ENCODE measurements at regions not wholly inside any gene's neighbourhood (a gene's known extent, or its start where the extent isn't known, plus 50 kb on each side); places are given as distances from the start of the nearest gene placed in this dataset.

DNA sequence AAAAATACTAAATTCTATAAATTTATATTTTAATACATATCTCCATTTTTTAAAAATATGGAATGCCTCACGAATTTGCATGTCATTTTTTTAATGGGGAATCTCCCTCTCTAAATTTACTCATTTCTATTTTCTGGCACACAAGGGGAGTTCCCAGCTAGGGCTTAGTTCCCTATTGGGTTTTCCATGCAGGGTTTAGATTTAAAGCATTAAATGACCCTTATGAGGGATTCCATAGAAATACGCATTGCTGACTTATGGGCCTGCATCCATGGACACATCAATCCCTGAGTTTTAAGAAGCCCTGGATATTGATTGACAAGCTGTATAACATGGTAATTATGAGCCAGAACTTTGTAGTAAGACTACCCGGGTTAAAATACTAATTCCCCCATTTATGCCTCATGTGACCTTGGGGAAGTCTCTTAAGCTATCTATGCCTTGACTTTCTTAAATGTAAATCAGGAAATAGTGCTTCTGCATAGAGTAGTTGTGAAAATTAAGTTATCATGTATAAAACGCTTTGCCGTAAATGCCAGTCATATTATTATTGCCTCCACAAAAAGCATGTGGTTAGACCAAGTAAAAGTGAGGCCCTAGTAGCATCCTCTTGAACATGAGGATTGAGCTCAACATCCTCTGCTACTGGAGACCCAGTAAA, 78.8 kb upstream of the ANKRD1 start:
- TF ChIP-seq, protein P1, sequence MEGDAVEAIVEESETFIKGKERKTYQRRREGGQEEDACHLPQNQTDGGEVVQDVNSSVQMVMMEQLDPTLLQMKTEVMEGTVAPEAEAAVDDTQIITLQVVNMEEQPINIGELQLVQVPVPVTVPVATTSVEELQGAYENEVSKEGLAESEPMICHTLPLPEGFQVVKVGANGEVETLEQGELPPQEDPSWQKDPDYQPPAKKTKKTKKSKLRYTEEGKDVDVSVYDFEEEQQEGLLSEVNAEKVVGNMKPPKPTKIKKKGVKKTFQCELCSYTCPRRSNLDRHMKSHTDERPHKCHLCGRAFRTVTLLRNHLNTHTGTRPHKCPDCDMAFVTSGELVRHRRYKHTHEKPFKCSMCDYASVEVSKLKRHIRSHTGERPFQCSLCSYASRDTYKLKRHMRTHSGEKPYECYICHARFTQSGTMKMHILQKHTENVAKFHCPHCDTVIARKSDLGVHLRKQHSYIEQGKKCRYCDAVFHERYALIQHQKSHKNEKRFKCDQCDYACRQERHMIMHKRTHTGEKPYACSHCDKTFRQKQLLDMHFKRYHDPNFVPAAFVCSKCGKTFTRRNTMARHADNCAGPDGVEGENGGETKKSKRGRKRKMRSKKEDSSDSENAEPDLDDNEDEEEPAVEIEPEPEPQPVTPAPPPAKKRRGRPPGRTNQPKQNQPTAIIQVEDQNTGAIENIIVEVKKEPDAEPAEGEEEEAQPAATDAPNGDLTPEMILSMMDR (IDR thresholded peaks at IDR 0.05): no peak
- TF ChIP-seq POLR2AphosphoS5 (IDR thresholded peaks at IDR 0.05): no peak

All from suprapubic skin (tissue), 3 donors.